Right lobe of liver (tissue), 4 donors: ENCODE measurements at regions not wholly inside any gene's neighbourhood (a gene's known extent, or its start where the extent isn't known, plus 50 kb on each side); places are given as distances from the start of the nearest gene placed in this dataset.

Source experiments
- CTCF ChIP-seq, 4 donors: fragments of 200-600 bp in 3 of 4; fragments of 450-650 bp in 1 of 4; IDR thresholded peaks; one replicate each; pipeline versions ENCODE4 v1.5.1 to v1.8.0; 2016 to 2022; ENCODE audit warnings: antibody characterized with exemption in 4 of 4, mild to moderate bottlenecking in 2 of 4
- POLR2A ChIP-seq: fragments of 450-650 bp; IDR thresholded peaks from one replicate; pipeline ENCODE4 v1.6.1; 2017; ENCODE audit warnings: antibody characterized with exemption, mild to moderate bottlenecking
- donor health status: DM: no; HTN: no; CAD: no.
- donor health status: DM: no; HTN: no; CAD: no.
- donor health status: DM: no; HTN: yes; CAD: no.

GRCh38 chr2:142299021-142299420, 168.2 kb upstream of the LRP1B start:
- TF ChIP-seq CTCF (IDR thresholded peaks at IDR 0.05) (no peak), POLR2A (no peak)
